WTC11 (cell line): ENCODE measurements at regions not wholly inside any gene's neighbourhood (a gene's known extent, or its start where the extent isn't known, plus 50 kb on each side); places are given as distances from the start of the nearest gene placed in this dataset.

Experiments used
- ATAC-seq: fragments of 200-7000 bp; cut with Tn5 transposase; 2 replicates; pipeline ENCODE4 v1.10.0; 2021; ENCODE audit warnings: mild to moderate bottlenecking, moderate library complexity
- CTCF ChIA-PET: fragments of 300-600 bp; sonication (Branson Sonifier 250); formaldehyde crosslinking; loops from one replicate; lab custom pipeline; 2021; ENCODE audit warnings: antibody characterized with exemption; lab: Charles Lee
- POLR2A ChIA-PET: fragments of 350-600 bp; sonication (Branson Sonifier 250); formaldehyde crosslinking; loops from one replicate; lab custom pipeline; 2021; ENCODE audit warnings: antibody characterized with exemption; lab: Charles Lee
- DNase-seq: peaks from one replicate; pipeline ENCODE4 v3.0.0; 2021; ENCODE audit warnings: low spot score
- H3K27ac Mint-ChIP-seq: 2 replicates; pipeline ENCODE4 v1.8.0; 2021; ENCODE audit warnings: mixed read lengths
- H3K27me3 Mint-ChIP-seq: 2 replicates; pipeline ENCODE4 v1.8.0; 2021; ENCODE audit warnings: low read depth, mild to moderate bottlenecking, moderate library complexity, mixed read lengths
- H3K36me3 Mint-ChIP-seq: 2 replicates; pipeline ENCODE4 v1.8.0; 2021; ENCODE audit warnings: mixed read lengths
- H3K4me1 Mint-ChIP-seq: 2 replicates; pipeline ENCODE4 v1.8.0; 2022; ENCODE audit warnings: mixed read lengths
- H3K4me3 Mint-ChIP-seq: 2 replicates; pipeline ENCODE4 v1.8.0; 2021; ENCODE audit warnings: mild to moderate bottlenecking, moderate library complexity, mixed read lengths
- H3K9me3 Mint-ChIP-seq: 2 replicates; pipeline ENCODE4 v1.8.0; 2021; ENCODE audit warnings: mixed read lengths
- AR ChIP-seq: fragments of 250-450 bp; sonication (Bioruptor Pico); IDR thresholded peaks from 2 replicates; pipeline ENCODE4 v1.9.0; 2021; ENCODE audit warnings: mild to moderate bottlenecking
- CREM ChIP-seq: sonication (generic); formaldehyde crosslinking; IDR thresholded peaks from 2 replicates; pipeline ENCODE4 v1.8.1; 2022; ENCODE audit warnings: mild to moderate bottlenecking, missing genetic modification reagents, moderate library complexity
- CTCF ChIP-seq: fragments of 200-600 bp; IDR thresholded peaks from 2 replicates; pipeline ENCODE4 v1.8.0; 2022; ENCODE audit warnings: antibody characterized with exemption
- ETV6 ChIP-seq: sonication (generic); formaldehyde crosslinking; IDR thresholded peaks from 2 replicates; pipeline ENCODE4 v1.8.1; 2022; ENCODE audit warnings: mild to moderate bottlenecking, missing genetic modification reagents
- FOXJ3 ChIP-seq: sonication (generic); formaldehyde crosslinking; IDR thresholded peaks from 2 replicates; pipeline ENCODE4 v1.9.0; 2021; ENCODE audit warnings: missing genetic modification reagents, mild to moderate bottlenecking, borderline replicate concordance
- HMGA2 ChIP-seq: fragments of 250-450 bp; sonication (Bioruptor Pico); IDR thresholded peaks from 2 replicates; pipeline ENCODE4 v1.4.0; 2021; ENCODE audit warnings: mild to moderate bottlenecking, moderate library complexity
- PRRX2 ChIP-seq: fragments of 250-450 bp; sonication (Bioruptor Pico); IDR thresholded peaks from 2 replicates; pipeline ENCODE4 v1.8.0; 2021; ENCODE audit warnings: mild to moderate bottlenecking
- SMAD4 ChIP-seq: sonication (generic); formaldehyde crosslinking; IDR thresholded peaks from 2 replicates; pipeline ENCODE4 v1.8.0; 2022; ENCODE audit warnings: mild to moderate bottlenecking, missing genetic modification reagents
- SP1 ChIP-seq: sonication (generic); formaldehyde crosslinking; conservative IDR thresholded peaks from 2 replicates; pipeline ENCODE4 v1.8.1; 2022; ENCODE audit warnings: missing genetic modification reagents
- STAT6 ChIP-seq: sonication (generic); formaldehyde crosslinking; conservative IDR thresholded peaks from 2 replicates; pipeline ENCODE4 v1.8.1; 2023; ENCODE audit warnings: mild to moderate bottlenecking, low read depth, missing genetic modification reagents, moderate library complexity
- TEAD1 ChIP-seq: sonication (generic); formaldehyde crosslinking; IDR thresholded peaks from 2 replicates; pipeline ENCODE4 v1.8.0; 2022; ENCODE audit warnings: mild to moderate bottlenecking, missing genetic modification reagents
- TEAD4 ChIP-seq: sonication (generic); formaldehyde crosslinking; IDR thresholded peaks from 2 replicates; pipeline ENCODE4 v1.8.0; 2022; ENCODE audit warnings: mild to moderate bottlenecking, missing genetic modification reagents
- USF1 ChIP-seq: sonication (generic); formaldehyde crosslinking; IDR thresholded peaks from 2 replicates; pipeline ENCODE4 v1.8.0; 2022; ENCODE audit warnings: mild to moderate bottlenecking, missing genetic modification reagents
- ZNF219 ChIP-seq: sonication (generic); formaldehyde crosslinking; IDR thresholded peaks from 2 replicates; pipeline ENCODE4 v1.8.0; 2023; ENCODE audit warnings: missing genetic modification reagents, mild to moderate bottlenecking, borderline replicate concordance
- ZNF425 ChIP-seq: fragments of 250-450 bp; sonication (Bioruptor Pico); conservative IDR thresholded peaks from 2 replicates; pipeline ENCODE4 v1.9.0; 2021; ENCODE audit warnings: mild to moderate bottlenecking
- ZNF512 ChIP-seq: sonication (generic); formaldehyde crosslinking; IDR thresholded peaks from 2 replicates; pipeline ENCODE4 v1.8.1; 2022; ENCODE audit warnings: missing genetic modification reagents, borderline replicate concordance

- ChIA-PET CTCF (no interaction called here), POLR2A (no interaction called here)
- H3K4me1 Mint-ChIP-seq: no peaks in the 10 kb centered on the region
- H3K27me3 Mint-ChIP-seq: no peaks in the 10 kb centered on the region
- no peak for DNase-seq
- no peaks in the 10 kb centered on the region for H3K36me3 Mint-ChIP-seq
- no peak for ATAC-seq
- H3K27ac Mint-ChIP-seq: no peak overlapping the region
- no peak for TF ChIP-seq TEAD4 (CRISPR knock-in tag)
- no peak for TF ChIP-seq CTCF
- no peak for TF ChIP-seq PRRX2 (CRISPR knock-in tag)
- TF ChIP-seq FOXJ3 (CRISPR knock-in tag): no peak
- H3K9me3 Mint-ChIP-seq: no peaks in the 10 kb centered on the region
- H3K4me3 Mint-ChIP-seq: no peak overlapping the region
Observed at GRCh38 chr2:14756981-14757657, 124.6 kb downstream of the LRATD1 start.

- no peak for DNase-seq
- CTCF ChIA-PET: no interaction called here
- Mint-ChIP-seq H3K27me3 (no peaks in the 10 kb centered on the region), H3K9me3 (no peaks in the 10 kb centered on the region), H3K4me1 (no peaks in the 10 kb centered on the region), H3K4me3 (no peak overlapping the region), H3K27ac (no peak overlapping the region), H3K36me3 (no peaks in the 10 kb centered on the region)
- no peak for TF ChIP-seq ZNF219 (CRISPR knock-in tag)
- TF ChIP-seq ZNF512: no peak
- TF ChIP-seq ETV6 (CRISPR knock-in tag): no peak
- TF ChIP-seq HMGA2 (CRISPR knock-in tag): no peak
- no peak for TF ChIP-seq SMAD4 (CRISPR knock-in tag)
- no peak for TF ChIP-seq STAT6 (CRISPR knock-in tag)
- TF ChIP-seq FOXJ3 (CRISPR knock-in tag): no peak
- POLR2A ChIA-PET: no interaction called here
- ATAC-seq: no peak
Observed at GRCh38 chr2:14759082-14759481, 126.6 kb downstream of the LRATD1 start.

GRCh38 chr2:14760169-14760568, 127.7 kb downstream of the LRATD1 start:
- ChIA-PET POLR2A (no interaction called here), CTCF (no interaction called here)
- H3K36me3 Mint-ChIP-seq: no peaks in the 10 kb centered on the region
- H3K27ac Mint-ChIP-seq: no peak overlapping the region
- ATAC-seq: no peak
- H3K4me3 Mint-ChIP-seq: no peak overlapping the region
- TF ChIP-seq AR (CRISPR knock-in tag) (no peak), CREM (CRISPR knock-in tag) (no peak), USF1 (CRISPR knock-in tag) (no peak), SP1 (CRISPR knock-in tag) (no peak), ZNF425 (CRISPR knock-in tag) (no peak), TEAD1 (CRISPR knock-in tag) (no peak)
- no peak for DNase-seq
- no peaks in the 10 kb centered on the region for H3K9me3 Mint-ChIP-seq
- no peaks in the 10 kb centered on the region for H3K4me1 Mint-ChIP-seq
- no peaks in the 10 kb centered on the region for H3K27me3 Mint-ChIP-seq
